ENCODE measurements at regions not wholly inside any gene's neighbourhood (a gene's known extent, or its start where the extent isn't known, plus 50 kb on each side); places are given as distances from the start of the nearest gene placed in this dataset.
"Not testable (repeated sequence)": the region's sequence is repeated elsewhere in the genome, so short reads cannot be mapped to it uniquely, and the experiment has no call there.

- H3K4me3 ChIP-seq (ENCODE audit: low read length): no peak overlapping the region
- peaks cover 6% of the 10 kb centered on the region for H3K4me1 ChIP-seq (ENCODE audit: low read length)
- H4K20me1 ChIP-seq (ENCODE audit: insufficient read depth, low read length): peaks cover 48% of the 10 kb centered on the region
- H3K4me2 ChIP-seq (ENCODE audit: low read length): no peak overlapping the region
- H3K79me2 ChIP-seq (ENCODE audit: low read length): peaks cover 94% of the 10 kb centered on the region
- H2AFZ ChIP-seq (ENCODE audit: low read depth, low read length): no peak overlapping the region
- no peak overlapping the region for H3K27ac ChIP-seq (ENCODE audit: low read length)
- no peaks in the 10 kb centered on the region for H3K9me3 ChIP-seq (ENCODE audit: insufficient read depth, low read length)
- H3K9ac ChIP-seq (ENCODE audit: low read length): no peak overlapping the region
- H3K36me3 ChIP-seq (replicated peaks; ENCODE audit: low read depth, low read length): peaks cover 25% of the 10 kb centered on the region
- H3K27me3 ChIP-seq (ENCODE audit: low read depth, low read length): no peaks in the 10 kb centered on the region
- TF ChIP-seq EZH2phosphoT487 (IDR thresholded peaks at IDR 0.05; ENCODE audit: low read depth) (no peak), CTCF (IDR thresholded peaks at IDR 0.05; ENCODE audit: low read depth, low read length) (no peak)
These were observed 133.7 kb downstream of the HAUS1 start for GRCh38 chr18:46237891-46238290.

- peaks cover 96% of the 10 kb centered on the region for H3K79me2 ChIP-seq (ENCODE audit: low read length)
- peaks cover 55% of the 10 kb centered on the region for H4K20me1 ChIP-seq (ENCODE audit: insufficient read depth, low read length)
These were observed 135.4 kb downstream of the HAUS1 start for GRCh38 chr18:46239549-46239948.

GRCh38 chr18:46239998-46240397 is 135.8 kb downstream of the HAUS1 start:
- Histone ChIP-seq H3K4me3 (ENCODE audit: low read length) (no peak overlapping the region), H3K9me3 (ENCODE audit: insufficient read depth, low read length) (no peaks in the 10 kb centered on the region), H3K79me2 (ENCODE audit: low read length) (peaks cover 96% of the 10 kb centered on the region), H4K20me1 (ENCODE audit: insufficient read depth, low read length) (peaks cover 51% of the 10 kb centered on the region), H3K36me3 (replicated peaks; ENCODE audit: low read depth, low read length) (peaks cover 25% of the 10 kb centered on the region), H3K27ac (ENCODE audit: low read length) (no peak overlapping the region), H3K9ac (ENCODE audit: low read length) (no peak overlapping the region), H3K4me1 (ENCODE audit: low read length) (peaks cover 6% of the 10 kb centered on the region), H3K27me3 (ENCODE audit: low read depth, low read length) (no peaks in the 10 kb centered on the region), H3K4me2 (ENCODE audit: low read length) (no peak overlapping the region), H2AFZ (ENCODE audit: low read depth, low read length) (no peak overlapping the region)
- TF ChIP-seq CTCF (IDR thresholded peaks at IDR 0.05; ENCODE audit: low read depth, low read length): no peak
- TF ChIP-seq EZH2phosphoT487 (IDR thresholded peaks at IDR 0.05; ENCODE audit: low read depth): no peak

More at GRCh38 chr18:46239549-46239948, 135.4 kb downstream of the HAUS1 start:
- Histone ChIP-seq H3K4me3 (ENCODE audit: low read length) (no peak overlapping the region), H3K36me3 (replicated peaks; ENCODE audit: low read depth, low read length) (peaks cover 25% of the 10 kb centered on the region), H3K9me3 (ENCODE audit: insufficient read depth, low read length) (no peaks in the 10 kb centered on the region), H3K4me1 (ENCODE audit: low read length) (peaks cover 6% of the 10 kb centered on the region), H2AFZ (ENCODE audit: low read depth, low read length) (no peak overlapping the region), H3K27ac (ENCODE audit: low read length) (no peak overlapping the region), H3K27me3 (ENCODE audit: low read depth, low read length) (no peaks in the 10 kb centered on the region), H3K4me2 (ENCODE audit: low read length) (no peak overlapping the region), H3K9ac (ENCODE audit: low read length) (no peak overlapping the region)
- no peak for TF ChIP-seq CTCF (IDR thresholded peaks at IDR 0.05; ENCODE audit: low read depth, low read length)
- TF ChIP-seq EZH2phosphoT487 (IDR thresholded peaks at IDR 0.05; ENCODE audit: low read depth): no peak

- Histone ChIP-seq H3K79me2 (ENCODE audit: low read length) (peaks cover 96% of the 10 kb centered on the region), H3K36me3 (replicated peaks; ENCODE audit: low read depth, low read length) (peaks cover 16% of the 10 kb centered on the region), H4K20me1 (ENCODE audit: insufficient read depth, low read length) (peaks cover 49% of the 10 kb centered on the region)
- not testable (repeated sequence) for H3K27me3 ChIP-seq (ENCODE audit: low read depth, low read length); H3K27ac ChIP-seq (ENCODE audit: low read length); H3K9ac ChIP-seq (ENCODE audit: low read length); H2AFZ ChIP-seq (ENCODE audit: low read depth, low read length); H3K4me2 ChIP-seq (ENCODE audit: low read length); H3K9me3 ChIP-seq (ENCODE audit: insufficient read depth, low read length); H3K4me1 ChIP-seq (ENCODE audit: low read length); H3K4me3 ChIP-seq (ENCODE audit: low read length)
These were observed 137.2 kb downstream of the HAUS1 start for GRCh38 chr18:46241393-46241792.

- no peak overlapping the region for H3K27ac ChIP-seq (ENCODE audit: low read length)
- H4K20me1 ChIP-seq (ENCODE audit: insufficient read depth, low read length): peaks cover 54% of the 10 kb centered on the region
- H3K79me2 ChIP-seq (ENCODE audit: low read length): peaks cover 96% of the 10 kb centered on the region
- peak overlapping the region; percentile 6; the same call in 1 of the 2 replicates for H3K4me2 ChIP-seq (ENCODE audit: low read length)
- H3K9me3 ChIP-seq (ENCODE audit: insufficient read depth, low read length): no peaks in the 10 kb centered on the region
- H3K9ac ChIP-seq (ENCODE audit: low read length): no peak overlapping the region
- no peak for TF ChIP-seq EZH2phosphoT487 (IDR thresholded peaks at IDR 0.05; ENCODE audit: low read depth)
- no peak for TF ChIP-seq CTCF (IDR thresholded peaks at IDR 0.05; ENCODE audit: low read depth, low read length)
- H2AFZ ChIP-seq (ENCODE audit: low read depth, low read length): no peak overlapping the region
- H3K27me3 ChIP-seq (ENCODE audit: low read depth, low read length): no peaks in the 10 kb centered on the region
- no peak overlapping the region for H3K4me3 ChIP-seq (ENCODE audit: low read length)
- H3K36me3 ChIP-seq (replicated peaks; ENCODE audit: low read depth, low read length): peaks cover 13% of the 10 kb centered on the region
- H3K4me1 ChIP-seq (ENCODE audit: low read length): peaks cover 6% of the 10 kb centered on the region
These were observed 138.0 kb downstream of the HAUS1 start for GRCh38 chr18:46242183-46242582.

Measured in OCI-LY3 (cell line).